PC-3 (cell line): ENCODE measurements at regions not wholly inside any gene's neighbourhood (a gene's known extent, or its start where the extent isn't known, plus 50 kb on each side); places are given as distances from the start of the nearest gene placed in this dataset.

ENCODE experiments used
- ATAC-seq: fragments of 200-7000 bp; cut with Tn5 transposase; 2 replicates; pipeline ENCODE4 v1.9.1; 2020; ENCODE audit warnings: mild to moderate bottlenecking, moderate library complexity
- BruUV-seq: library from RNA; stranded (reverse); fragments of 400-500 nt; replicated peaks from 2 replicates; lab custom pipeline; 2021; lab: Mats Ljungman, UMichigan
- CTCF ChIA-PET: fragments of 300-600 bp; sonication (Branson Sonifier 250); formaldehyde crosslinking; loops from one replicate; lab custom pipeline; 2022; ENCODE audit warnings: antibody characterized with exemption; lab: Charles Lee
- POLR2A ChIA-PET: fragments of 300-600 bp; sonication (Branson Sonifier 250); formaldehyde crosslinking; loops from one replicate; lab custom pipeline; 2022; ENCODE audit warnings: antibody characterized with exemption; ENCODE audit not compliant: unreplicated experiment; lab: Charles Lee
- DNase-seq: peaks from one replicate; pipeline ENCODE4 v3.0.0-alpha.2; 2015
- H2AFZ ChIP-seq: fragments of 300-600 bp; sonication (generic); 2 replicates; pipeline ENCODE4 v1.6.0; 2016; ENCODE audit warnings: antibody characterized with exemption, low read length
- H3F3A ChIP-seq: fragments of 300-600 bp; sonication (generic); one replicate; pipeline ENCODE4 v1.6.0; 2017; ENCODE audit warnings: antibody characterized with exemption, low read length, control low read depth, mild to moderate bottlenecking; ENCODE audit not compliant: unreplicated experiment
- H3K27ac ChIP-seq: fragments of 300-600 bp; sonication (generic); 2 replicates; pipeline ENCODE4 v1.5.1; 2016; ENCODE audit warnings: mild to moderate bottlenecking, low read length
- H3K27me3 ChIP-seq: fragments of 300-600 bp; sonication (generic); 2 replicates; pipeline ENCODE4 v1.6.1; 2016; ENCODE audit warnings: low read length, mixed read lengths
- H3K36me3 ChIP-seq: fragments of 300-600 bp; sonication (generic); 2 replicates; pipeline ENCODE4 v1.6.1; 2016; ENCODE audit warnings: low read depth, mixed run types, low read length, mixed read lengths
- H3K4me1 ChIP-seq: fragments of 300-600 bp; sonication (generic); 2 replicates; pipeline ENCODE4 v1.5.1; 2016; ENCODE audit warnings: low read length; ENCODE audit not compliant: insufficient read depth
- H3K4me2 ChIP-seq: fragments of 300-600 bp; sonication (generic); 2 replicates; pipeline ENCODE4 v1.6.0; 2016; ENCODE audit warnings: low read length
- H3K4me3 ChIP-seq: fragments of 300-600 bp; sonication (generic); 2 replicates; pipeline ENCODE4 v1.5.1; 2016; ENCODE audit warnings: mild to moderate bottlenecking, low read length, mixed read lengths
- H3K79me2 ChIP-seq: fragments of 300-600 bp; sonication (generic); 2 replicates; pipeline ENCODE4 v1.6.1; 2017; ENCODE audit warnings: low read length, mixed read lengths
- H3K9ac ChIP-seq: fragments of 300-600 bp; sonication (generic); 2 replicates; pipeline ENCODE4 v1.6.0; 2016; ENCODE audit warnings: mild to moderate bottlenecking, low read length
- H3K9me2 ChIP-seq: fragments of 300-600 bp; sonication (generic); replicated peaks from 2 replicates; pipeline ENCODE4 v1.6.1; 2016; ENCODE audit warnings: mixed run types, low read length, mixed read lengths
- H3K9me3 ChIP-seq: fragments of 300-600 bp; sonication (generic); 2 replicates; pipeline ENCODE4 v1.6.1; 2016; ENCODE audit warnings: low read length, mixed read lengths
- H4K20me1 ChIP-seq: fragments of 300-600 bp; sonication (generic); 2 replicates; pipeline ENCODE4 v1.6.1; 2016; ENCODE audit warnings: low read length, mixed read lengths
- EZH2 ChIP-seq: fragments of 300-600 bp; sonication (generic); IDR thresholded peaks from one replicate; pipeline ENCODE4 v1.6.1; 2017; ENCODE audit warnings: antibody characterized with exemption, mild to moderate bottlenecking, low read length; ENCODE audit not compliant: unreplicated experiment
- EZH2phosphoT487 ChIP-seq: fragments of 300-600 bp; sonication (generic); IDR thresholded peaks from 2 replicates; pipeline ENCODE4 v1.6.1; 2018; ENCODE audit warnings: mild to moderate bottlenecking, antibody characterized with exemption, low read length, borderline replicate concordance
- intact Hi-C: fragments of 100-400 bp; cut with micrococcal nuclease; formaldehyde crosslinking; loops from 2 replicates; pipeline ENCODE4 v1.9.0; 2023

DNA sequence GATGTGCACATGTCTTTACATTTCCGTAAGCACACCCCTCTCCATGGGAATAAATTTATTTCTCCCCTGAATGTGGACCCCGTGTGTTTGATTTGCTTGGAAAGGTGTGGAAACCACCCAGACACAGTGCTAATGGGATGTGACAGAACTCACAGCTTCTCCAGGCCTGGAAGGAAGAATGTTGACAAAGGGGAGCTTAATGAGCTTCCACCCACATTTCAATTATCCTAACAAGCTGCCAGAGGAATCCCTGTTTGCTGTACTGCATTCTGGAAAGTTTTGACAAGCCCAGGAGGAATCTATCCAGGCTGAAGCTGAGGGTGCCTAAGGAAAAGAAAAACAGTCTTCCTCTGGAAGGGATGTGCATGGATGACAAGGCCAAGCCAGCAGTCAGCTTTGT, 51.2 kb upstream of the CCDC60 start:
- Histone ChIP-seq H3K9me2 (no peaks in the 10 kb centered on the region), H3K4me2 (no peak overlapping the region), H2AFZ (no peak overlapping the region), H3F3A (no peaks in the 10 kb centered on the region), H4K20me1 (no peaks in the 10 kb centered on the region), H3K36me3 (no peaks in the 10 kb centered on the region), H3K27me3 (peaks cover 26% of the 10 kb centered on the region; the same call in 1 of the 2 replicates), H3K4me3 (no peak overlapping the region), H3K9ac (no peak overlapping the region), H3K9me3 (0 out of 2 replicates have a peak, but pooled peaks cover 3% of the 10 kb centered on the region), H3K27ac (no peak overlapping the region), H3K4me1 (no peaks in the 10 kb centered on the region), H3K79me2 (no peaks in the 10 kb centered on the region)
- no peak for DNase-seq
- CTCF ChIA-PET = no interaction called here
- no peak for TF ChIP-seq EZH2
- no peak for TF ChIP-seq EZH2phosphoT487
- no TSS peak for BruUV-seq
- POLR2A ChIA-PET = no interaction called here
- ATAC-seq = no peak
- intact Hi-C loops = no loop called here
